Activated CD8-positive, alpha-beta T cell treated with anti-CD3 and anti-CD28 coated beads for 36 hours (primary cell): ENCODE measurements at regions not wholly inside any gene's neighbourhood (a gene's known extent, or its start where the extent isn't known, plus 50 kb on each side); places are given as distances from the start of the nearest gene placed in this dataset.

Experiments
- ATAC-seq: fragments of 200-7000 bp; cut with Tn5 transposase; one replicate; pipeline ENCODE4 v1.10.0; 2021; ENCODE audit warnings: mild to moderate bottlenecking, moderate library complexity
- CTCF ChIA-PET: fragments of 350-600 bp; sonication (Branson Sonifier 250); formaldehyde crosslinking; loops from one replicate; lab custom pipeline; 2021; ENCODE audit warnings: antibody characterized with exemption; lab: Charles Lee
- POLR2A ChIA-PET: fragments of 350-600 bp; sonication (Branson Sonifier 250); formaldehyde crosslinking; loops from one replicate; lab custom pipeline; 2021; ENCODE audit warnings: antibody characterized with exemption; lab: Charles Lee
- DNase-seq: peaks from one replicate; pipeline ENCODE4 v3.0.0-alpha.2; 2020
- H3K27ac Mint-ChIP-seq: one replicate; pipeline ENCODE4 v1.8.0; 2021; ENCODE audit warnings: mild to moderate bottlenecking, mixed read lengths
- H3K27me3 Mint-ChIP-seq: one replicate; pipeline ENCODE4 v1.8.0; 2021; ENCODE audit warnings: mixed read lengths
- H3K36me3 Mint-ChIP-seq: one replicate; pipeline ENCODE4 v1.8.0; 2021; ENCODE audit warnings: low read depth, mixed read lengths
- H3K4me1 Mint-ChIP-seq: one replicate; pipeline ENCODE4 v1.8.0; 2021; ENCODE audit warnings: low read depth, mixed read lengths
- H3K4me3 Mint-ChIP-seq: one replicate; pipeline ENCODE4 v1.8.0; 2021; ENCODE audit warnings: mild to moderate bottlenecking, moderate library complexity, mixed read lengths
- H3K9me3 Mint-ChIP-seq: one replicate; pipeline ENCODE4 v1.8.0; 2021; ENCODE audit warnings: mixed read lengths
- CTCF ChIP-seq: fragments of 200-600 bp; IDR thresholded peaks from one replicate; pipeline ENCODE4 v1.8.0; 2022; ENCODE audit warnings: antibody characterized with exemption, mild to moderate bottlenecking
- intact Hi-C: fragments of 100-400 bp; cut with micrococcal nuclease; formaldehyde crosslinking; loops from one replicate; pipeline ENCODE4 v1.10.0; 2022

GRCh38 chr9:117612317-117612716 lies 91.9 kb upstream of the TLR4 start:
- Mint-ChIP-seq H3K4me3 (no peak overlapping the region), H3K27me3 (no peaks in the 10 kb centered on the region), H3K36me3 (no peaks in the 10 kb centered on the region), H3K27ac (no peak overlapping the region), H3K4me1 (no peaks in the 10 kb centered on the region), H3K9me3 (peaks cover 2% of the 10 kb centered on the region)
- no peak for TF ChIP-seq CTCF
- ATAC-seq: no peak
- ChIA-PET POLR2A (no interaction called here), CTCF (interaction anchor here (1.4 kb wide), 1 partner anchor 125 kb away, joined by 4 read pairs; no protein-coding TSS in a partner anchor)
- intact Hi-C loops: no loop called here
- DNase-seq: no peak

- Mint-ChIP-seq H3K36me3 (peaks cover 2% of the 10 kb centered on the region), H3K27me3 (peaks cover 2% of the 10 kb centered on the region), H3K4me1 (no peaks in the 10 kb centered on the region), H3K27ac (no peak overlapping the region), H3K4me3 (no peak overlapping the region), H3K9me3 (peaks cover 9% of the 10 kb centered on the region)
- ChIA-PET POLR2A (no interaction called here), CTCF (no interaction called here)
- intact Hi-C loops: no loop called here
- no peak for TF ChIP-seq CTCF
- ATAC-seq: no peak
- DNase-seq: no peak
These were observed 106.2 kb upstream of the TLR4 start for GRCh38 chr9:117597977-117598376.

GRCh38 chr9:117596678-117597077 lies 107.5 kb upstream of the TLR4 start:
- H3K36me3 Mint-ChIP-seq: peaks cover 2% of the 10 kb centered on the region
- H3K27ac Mint-ChIP-seq: no peak overlapping the region
- ChIA-PET CTCF (no interaction called here), POLR2A (no interaction called here)
- intact Hi-C loops: no loop called here
- no peak for TF ChIP-seq CTCF
- H3K9me3 Mint-ChIP-seq: peaks cover 9% of the 10 kb centered on the region
- H3K4me3 Mint-ChIP-seq: no peak overlapping the region
- DNase-seq: no peak
- no peaks in the 10 kb centered on the region for H3K4me1 Mint-ChIP-seq
- H3K27me3 Mint-ChIP-seq: peaks cover 2% of the 10 kb centered on the region
- no peak for ATAC-seq

- ChIA-PET POLR2A (no interaction called here), CTCF (no interaction called here)
- no peak for TF ChIP-seq CTCF
- Mint-ChIP-seq H3K27ac (no peak overlapping the region), H3K36me3 (no peaks in the 10 kb centered on the region), H3K4me3 (no peak overlapping the region), H3K27me3 (peaks cover 2% of the 10 kb centered on the region), H3K9me3 (peaks cover 7% of the 10 kb centered on the region), H3K4me1 (no peaks in the 10 kb centered on the region)
- no peak for ATAC-seq
- no peak for DNase-seq
- intact Hi-C loops: no loop called here
These were observed 108.6 kb upstream of the TLR4 start for GRCh38 chr9:117595650-117596049.

- no peaks in the 10 kb centered on the region for H3K27me3 Mint-ChIP-seq
- DNase-seq (no peak), ATAC-seq (no peak)
- no peak for TF ChIP-seq CTCF
- H3K4me3 Mint-ChIP-seq: no peak overlapping the region
- CTCF ChIA-PET: no interaction called here
- H3K9me3 Mint-ChIP-seq: peaks cover 3% of the 10 kb centered on the region
- H3K27ac Mint-ChIP-seq: no peak overlapping the region
- intact Hi-C loops: no loop called here
- H3K36me3 Mint-ChIP-seq: no peaks in the 10 kb centered on the region
- POLR2A ChIA-PET: no interaction called here
- H3K4me1 Mint-ChIP-seq: no peaks in the 10 kb centered on the region
These were observed 116.9 kb upstream of the TLR4 start for GRCh38 chr9:117587263-117587662.
